CD14-positive monocyte (primary cell): ENCODE measurements at regions not wholly inside any gene's neighbourhood (a gene's known extent, or its start where the extent isn't known, plus 50 kb on each side); places are given as distances from the start of the nearest gene placed in this dataset.

Source experiments
- DNase-seq, 3 donors: peaks; one replicate each; pipeline ENCODE4 v3.0.0-alpha.2; 2011 to 2022
- H2AFZ ChIP-seq: 2 replicates; pipeline ENCODE4 v1.6.0; 2012; ENCODE audit warnings: mild to moderate bottlenecking, low read depth, low read length, inconsistent platforms; ENCODE audit not compliant: insufficient read depth, poor library complexity, severe bottlenecking
- H3K27ac ChIP-seq, 2 donors: 1 replicate in 1 of 2; 2 replicates in 1 of 2; pipeline ENCODE4 v1.5.1; 2012 to 2013; ENCODE audit warnings: low read length in 2 of 2, control low read depth in 1 of 2, inconsistent platforms in 1 of 2, low read depth in 1 of 2, mild to moderate bottlenecking in 1 of 2
- H3K27me3 ChIP-seq, 2 donors: one replicate each; pipeline versions ENCODE4 v1.6.0 to v1.6.1; 2011 to 2013; ENCODE audit warnings: low read length in 2 of 2; ENCODE audit not compliant: control insufficient read depth in 2 of 2, insufficient read depth in 2 of 2
- H3K36me3 ChIP-seq, 2 donors: replicated peaks in 1 of 2; 1 replicate in 1 of 2; 2 replicates in 1 of 2; pipeline versions ENCODE4 v1.5.1 to v1.6.1; 2012 to 2013; ENCODE audit warnings: low read length in 2 of 2, control low read depth in 1 of 2, inconsistent platforms in 1 of 2, mild to moderate bottlenecking in 1 of 2; ENCODE audit not compliant: insufficient read depth in 2 of 2, control insufficient read depth in 1 of 2
- H3K4me1 ChIP-seq, 2 donors: 1 replicate in 1 of 2; 2 replicates in 1 of 2; pipeline versions ENCODE4 v1.5.1 to v1.6.1; 2012 to 2013; ENCODE audit warnings: low read length in 2 of 2, control low read depth in 1 of 2, inconsistent platforms in 1 of 2, mild to moderate bottlenecking in 1 of 2, moderate library complexity in 1 of 2; ENCODE audit not compliant: insufficient read depth in 2 of 2, control insufficient read depth in 1 of 2
- H3K4me2 ChIP-seq: replicated peaks from 2 replicates; pipeline ENCODE3; 2012; ENCODE audit warnings: low read length, moderate library complexity, mild to moderate bottlenecking; ENCODE audit not compliant: poor library complexity, severe bottlenecking; ENCODE audit errors: extremely low read depth
- H3K4me3 ChIP-seq, 3 experiments: fragments of 200-600 bp in 1 of 3; sonication (generic) in 1 of 3; replicated peaks in 1 of 3; 1 replicate in 2 of 3; 2 replicates in 1 of 3; pipeline ENCODE4 v1.5.1; 2011 to 2013; ENCODE audit warnings: low read length in 3 of 3, mild to moderate bottlenecking in 3 of 3, control low read depth in 2 of 3, low read depth in 2 of 3, inconsistent platforms in 1 of 3, moderate library complexity in 1 of 3
- H3K79me2 ChIP-seq: 2 replicates; pipeline ENCODE4 v1.6.0; 2012; ENCODE audit warnings: mild to moderate bottlenecking, control low read depth, inconsistent platforms, low read length, moderate library complexity; ENCODE audit not compliant: insufficient read depth
- H3K9ac ChIP-seq: 2 replicates; pipeline ENCODE4 v1.6.0; 2017; ENCODE audit warnings: low read length, mild to moderate bottlenecking; ENCODE audit not compliant: insufficient read depth, poor library complexity, severe bottlenecking
- H3K9me3 ChIP-seq, 2 donors: replicated peaks in 1 of 2; 1 replicate in 1 of 2; 2 replicates in 1 of 2; pipeline versions ENCODE4 v1.5.1 to v1.6.1; 2012 to 2013; ENCODE audit warnings: low read length in 2 of 2, control low read depth in 1 of 2; ENCODE audit not compliant: control insufficient read depth in 1 of 2, insufficient read depth in 1 of 2
- H4K20me1 ChIP-seq: 2 replicates; pipeline ENCODE4 v1.6.0; 2012; ENCODE audit warnings: mild to moderate bottlenecking, low read length, control low read depth, moderate library complexity; ENCODE audit not compliant: insufficient read depth
- H3K27ac Mint-ChIP-seq, 7 donors: one replicate each; pipeline ENCODE4 v1.8.0; 2020; ENCODE audit warnings: mild to moderate bottlenecking in 7 of 7, mixed read lengths in 7 of 7, moderate library complexity in 6 of 7, inconsistent platforms in 2 of 7
- H3K27me3 Mint-ChIP-seq, 3 donors: one replicate each; pipeline ENCODE4 v1.8.0; 2021 to 2022; ENCODE audit warnings: low read depth in 3 of 3, mild to moderate bottlenecking in 3 of 3, mixed read lengths in 3 of 3, moderate library complexity in 3 of 3, inconsistent platforms in 1 of 3
- H3K36me3 Mint-ChIP-seq, 2 donors: one replicate each; pipeline ENCODE4 v1.8.0; 2020; ENCODE audit warnings: mixed read lengths in 2 of 2, inconsistent platforms in 1 of 2, mild to moderate bottlenecking in 1 of 2
- H3K4me1 Mint-ChIP-seq: one replicate; pipeline ENCODE4 v1.8.0; 2020; ENCODE audit warnings: mild to moderate bottlenecking, mixed read lengths
- H3K4me3 Mint-ChIP-seq, 2 donors: one replicate each; pipeline ENCODE4 v1.8.0; 2020; ENCODE audit warnings: mild to moderate bottlenecking in 2 of 2, mixed read lengths in 2 of 2, moderate library complexity in 1 of 2
- H3K9me3 Mint-ChIP-seq, 7 donors: one replicate each; pipeline ENCODE4 v1.8.0; 2020 to 2022; ENCODE audit warnings: mixed read lengths in 7 of 7, mild to moderate bottlenecking in 6 of 7, moderate library complexity in 6 of 7, inconsistent platforms in 2 of 7
- WGBS: methylation state at CpG from one replicate; pipeline ENCODE4 v1.1.5; 2013; ENCODE audit warnings: missing lambda C conversion rate; ENCODE audit not compliant: insufficient coverage; 5-methylcytosine and 5-hydroxymethylcytosine counted together
- intact Hi-C, 2 donors: fragments of 100-400 bp; cut with micrococcal nuclease; formaldehyde crosslinking; loops; one replicate each; pipeline versions ENCODE4 v1.15.0 to v1.15.1; 2023
- TF ChIP-seq, protein P1 (sequence below): fragments of 200-600 bp; IDR thresholded peaks from one replicate; pipeline ENCODE4 v1.8.0; 2022; ENCODE audit warnings: antibody characterized with exemption, mild to moderate bottlenecking

DNA sequence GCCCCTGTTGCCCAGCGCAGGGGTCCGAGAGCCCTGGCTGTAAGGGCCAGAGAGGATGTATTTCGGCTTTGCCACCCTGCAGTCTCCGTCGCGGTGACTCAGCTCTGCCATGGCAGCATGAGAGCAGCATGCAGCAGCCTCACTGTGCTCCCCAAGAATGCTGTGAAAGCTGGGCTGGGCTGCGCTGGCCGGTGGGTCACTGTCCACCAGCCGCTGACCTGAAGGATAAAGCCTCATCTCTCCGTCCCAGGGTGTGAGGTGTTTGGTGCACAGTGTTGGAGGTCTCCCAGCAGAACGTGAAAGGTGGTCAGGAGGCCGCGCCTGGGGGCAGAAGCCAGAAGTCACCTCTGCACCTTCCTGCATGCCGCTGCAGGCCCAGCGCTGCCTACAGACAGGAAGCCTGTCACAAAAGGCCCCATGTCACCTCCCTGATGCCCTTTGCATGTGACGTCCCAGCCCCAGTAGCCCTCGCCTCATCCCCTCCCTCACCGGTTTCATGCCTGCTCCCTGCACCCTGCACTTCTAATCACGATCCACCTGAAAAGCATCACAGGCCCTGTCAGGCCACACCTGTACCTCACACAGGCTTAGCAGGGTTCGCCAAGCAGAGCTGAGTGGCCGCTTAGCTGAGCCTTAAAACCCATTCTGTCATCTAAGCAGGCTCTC, 342.1 kb downstream of the EIPR1 start:
- Mint-ChIP-seq H3K4me3 (no peak overlapping the region), H3K27ac (no peak overlapping the region), H3K27me3 (peaks cover 0 to 3% (median 3%) of the 10 kb centered on the region in 3 donors), H3K9me3 (peaks cover 5 to 31% (median 14%) of the 10 kb centered on the region in 7 donors), H3K36me3 (no peaks in the 10 kb centered on the region), H3K4me1 (no peaks in the 10 kb centered on the region)
- H3K4me1 ChIP-seq = no peaks in the 10 kb centered on the region
- H2AFZ ChIP-seq = no peak overlapping the region
- no peak for DNase-seq
- intact Hi-C loops = no loop called here
- TF ChIP-seq, protein P1, sequence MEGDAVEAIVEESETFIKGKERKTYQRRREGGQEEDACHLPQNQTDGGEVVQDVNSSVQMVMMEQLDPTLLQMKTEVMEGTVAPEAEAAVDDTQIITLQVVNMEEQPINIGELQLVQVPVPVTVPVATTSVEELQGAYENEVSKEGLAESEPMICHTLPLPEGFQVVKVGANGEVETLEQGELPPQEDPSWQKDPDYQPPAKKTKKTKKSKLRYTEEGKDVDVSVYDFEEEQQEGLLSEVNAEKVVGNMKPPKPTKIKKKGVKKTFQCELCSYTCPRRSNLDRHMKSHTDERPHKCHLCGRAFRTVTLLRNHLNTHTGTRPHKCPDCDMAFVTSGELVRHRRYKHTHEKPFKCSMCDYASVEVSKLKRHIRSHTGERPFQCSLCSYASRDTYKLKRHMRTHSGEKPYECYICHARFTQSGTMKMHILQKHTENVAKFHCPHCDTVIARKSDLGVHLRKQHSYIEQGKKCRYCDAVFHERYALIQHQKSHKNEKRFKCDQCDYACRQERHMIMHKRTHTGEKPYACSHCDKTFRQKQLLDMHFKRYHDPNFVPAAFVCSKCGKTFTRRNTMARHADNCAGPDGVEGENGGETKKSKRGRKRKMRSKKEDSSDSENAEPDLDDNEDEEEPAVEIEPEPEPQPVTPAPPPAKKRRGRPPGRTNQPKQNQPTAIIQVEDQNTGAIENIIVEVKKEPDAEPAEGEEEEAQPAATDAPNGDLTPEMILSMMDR = no peak
- H3K9ac ChIP-seq = no peak overlapping the region
- no peaks in the 10 kb centered on the region for H4K20me1 ChIP-seq
- H3K36me3 ChIP-seq = no peaks in the 10 kb centered on the region
- 91% methylated on average over 16 of the region's 21 CpGs for WGBS
- H3K9me3 ChIP-seq = peaks cover 7 to 26% of the 10 kb centered on the region in 2 donors
- H3K4me3 ChIP-seq = no peak overlapping the region
- no peak overlapping the region for H3K27ac ChIP-seq
- H3K79me2 ChIP-seq = no peaks in the 10 kb centered on the region
- H3K4me2 ChIP-seq = no peak overlapping the region
- no peaks in the 10 kb centered on the region for H3K27me3 ChIP-seq

DNA sequence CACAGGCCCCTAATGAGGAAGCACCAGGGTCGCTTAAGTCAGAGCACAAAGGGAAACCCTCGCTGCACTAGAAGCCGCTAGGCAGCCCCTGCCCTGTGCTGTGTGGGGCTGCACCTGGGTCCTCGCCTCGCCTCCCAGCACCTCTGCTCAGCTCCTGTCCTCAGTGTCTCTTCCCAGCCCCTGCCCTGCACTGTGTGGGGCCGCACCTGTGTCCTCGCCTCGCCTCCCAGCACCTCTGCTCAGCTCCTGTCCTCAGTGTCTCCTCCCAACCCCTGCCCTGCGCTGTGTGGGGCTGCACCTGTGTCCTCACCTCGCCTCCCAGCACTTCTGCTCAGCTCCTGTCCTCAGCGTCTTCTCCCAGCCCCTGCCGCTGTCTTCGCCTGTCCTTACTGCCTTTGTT, 342.8 kb downstream of the EIPR1 start:
- H3K9me3 ChIP-seq = peaks cover 7 to 26% of the 10 kb centered on the region in 2 donors
- H2AFZ ChIP-seq = no peak overlapping the region
- no peaks in the 10 kb centered on the region for H3K27me3 ChIP-seq
- DNase-seq = no peak
- peaks cover 0 to 3% (median 2%) of the 10 kb centered on the region in 3 donors for H3K27me3 Mint-ChIP-seq
- H3K27ac Mint-ChIP-seq = no peak overlapping the region
- no peak overlapping the region for H3K4me3 ChIP-seq
- no peak overlapping the region for H3K9ac ChIP-seq
- no peaks in the 10 kb centered on the region for H3K36me3 Mint-ChIP-seq
- peaks cover 5 to 32% (median 14%) of the 10 kb centered on the region in 7 donors for H3K9me3 Mint-ChIP-seq
- no peaks in the 10 kb centered on the region for H3K36me3 ChIP-seq
- intact Hi-C loops = no loop called here
- TF ChIP-seq, protein P1 = no peak
- H3K4me1 Mint-ChIP-seq = no peaks in the 10 kb centered on the region
- H3K4me2 ChIP-seq = no peak overlapping the region
- H3K79me2 ChIP-seq = no peaks in the 10 kb centered on the region
- H4K20me1 ChIP-seq = no peaks in the 10 kb centered on the region
- 76% methylated on average over 13 of the region's 13 CpGs for WGBS
- H3K27ac ChIP-seq = no peak overlapping the region
- H3K4me1 ChIP-seq = no peaks in the 10 kb centered on the region
- no peak overlapping the region for H3K4me3 Mint-ChIP-seq
